ENCODE measurements at regions not wholly inside any gene's neighbourhood (a gene's known extent, or its start where the extent isn't known, plus 50 kb on each side); places are given as distances from the start of the nearest gene placed in this dataset.
"Not testable (repeated sequence)": the region's sequence is repeated elsewhere in the genome, so short reads cannot be mapped to it uniquely, and the experiment has no call there.

GRCh38 chr9:34884747-34885189 lies 73.3 kb upstream of the PHF24 start:
- no peak overlapping the region for H3K4me3 ChIP-seq (ENCODE audit: control insufficient read depth, low read depth, low read length)
- no peak for DNase-seq (ENCODE audit: low read depth)
- TF ChIP-seq, protein P1, sequence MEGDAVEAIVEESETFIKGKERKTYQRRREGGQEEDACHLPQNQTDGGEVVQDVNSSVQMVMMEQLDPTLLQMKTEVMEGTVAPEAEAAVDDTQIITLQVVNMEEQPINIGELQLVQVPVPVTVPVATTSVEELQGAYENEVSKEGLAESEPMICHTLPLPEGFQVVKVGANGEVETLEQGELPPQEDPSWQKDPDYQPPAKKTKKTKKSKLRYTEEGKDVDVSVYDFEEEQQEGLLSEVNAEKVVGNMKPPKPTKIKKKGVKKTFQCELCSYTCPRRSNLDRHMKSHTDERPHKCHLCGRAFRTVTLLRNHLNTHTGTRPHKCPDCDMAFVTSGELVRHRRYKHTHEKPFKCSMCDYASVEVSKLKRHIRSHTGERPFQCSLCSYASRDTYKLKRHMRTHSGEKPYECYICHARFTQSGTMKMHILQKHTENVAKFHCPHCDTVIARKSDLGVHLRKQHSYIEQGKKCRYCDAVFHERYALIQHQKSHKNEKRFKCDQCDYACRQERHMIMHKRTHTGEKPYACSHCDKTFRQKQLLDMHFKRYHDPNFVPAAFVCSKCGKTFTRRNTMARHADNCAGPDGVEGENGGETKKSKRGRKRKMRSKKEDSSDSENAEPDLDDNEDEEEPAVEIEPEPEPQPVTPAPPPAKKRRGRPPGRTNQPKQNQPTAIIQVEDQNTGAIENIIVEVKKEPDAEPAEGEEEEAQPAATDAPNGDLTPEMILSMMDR (conservative IDR thresholded peaks at IDR 0.05; ENCODE audit: control insufficient read depth, insufficient read depth, low read depth, low read length): no peak

DNA sequence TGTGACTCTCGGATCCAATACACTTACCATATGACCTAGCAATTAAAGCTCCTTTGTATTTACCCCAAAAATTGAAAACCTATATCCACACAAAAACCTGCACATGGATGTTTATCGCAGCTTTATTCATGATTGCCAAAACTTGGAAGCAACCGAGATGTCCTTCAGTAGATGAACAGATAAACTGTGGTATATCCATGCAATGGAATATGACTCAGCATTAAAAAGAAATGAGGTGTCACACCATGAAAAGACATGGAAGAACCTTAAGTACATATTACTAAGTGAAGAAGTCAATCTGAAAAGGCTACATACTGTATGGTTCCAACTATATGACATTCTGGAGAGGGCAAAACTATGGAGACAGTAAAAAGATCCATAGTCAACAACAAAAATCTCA lies 82.0 kb upstream of the PHF24 start:
- H3K4me3 ChIP-seq (ENCODE audit: control insufficient read depth, low read depth, low read length): no peak overlapping the region
- no peak for DNase-seq (ENCODE audit: low read depth)
- TF ChIP-seq, protein P1 (conservative IDR thresholded peaks at IDR 0.05; ENCODE audit: control insufficient read depth, insufficient read depth, low read depth, low read length): no peak

DNA sequence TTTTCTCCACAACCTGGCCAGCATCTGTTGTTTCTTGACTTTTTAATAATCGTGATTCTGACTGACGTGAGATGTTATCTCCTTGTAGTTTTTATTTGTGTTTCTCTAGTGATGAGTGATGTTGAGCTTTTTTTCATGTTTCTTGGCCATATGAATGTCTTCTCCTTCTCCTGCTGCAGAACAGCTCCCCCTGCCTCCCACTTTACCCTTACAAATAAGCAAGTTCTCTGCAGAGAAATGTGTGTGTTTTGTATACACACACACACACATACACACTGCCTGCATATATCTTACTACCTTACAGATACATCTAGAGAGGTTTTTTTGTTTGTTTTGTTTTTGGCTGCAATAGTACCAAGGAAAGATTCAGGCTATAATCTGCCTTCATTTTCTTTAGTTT lies 88.7 kb upstream of the PHF24 start:
- TF ChIP-seq, protein P1 (conservative IDR thresholded peaks at IDR 0.05; ENCODE audit: control insufficient read depth, insufficient read depth, low read depth, low read length): peak; percentile 45
- peak; percentile 51 for DNase-seq (ENCODE audit: low read depth)

GRCh38 chr9:34866614-34867013 lies 91.5 kb upstream of the PHF24 start:
- TF ChIP-seq, protein P1 (conservative IDR thresholded peaks at IDR 0.05; ENCODE audit: control insufficient read depth, insufficient read depth, low read depth, low read length): no peak
- no peak for DNase-seq (ENCODE audit: low read depth)
- no peak overlapping the region for H3K4me3 ChIP-seq (ENCODE audit: control insufficient read depth, low read depth, low read length)

More for the DNA sequence above, 88.7 kb upstream of the PHF24 start:
- no peak overlapping the region for H3K4me3 ChIP-seq (ENCODE audit: control insufficient read depth, low read depth, low read length)

DNA sequence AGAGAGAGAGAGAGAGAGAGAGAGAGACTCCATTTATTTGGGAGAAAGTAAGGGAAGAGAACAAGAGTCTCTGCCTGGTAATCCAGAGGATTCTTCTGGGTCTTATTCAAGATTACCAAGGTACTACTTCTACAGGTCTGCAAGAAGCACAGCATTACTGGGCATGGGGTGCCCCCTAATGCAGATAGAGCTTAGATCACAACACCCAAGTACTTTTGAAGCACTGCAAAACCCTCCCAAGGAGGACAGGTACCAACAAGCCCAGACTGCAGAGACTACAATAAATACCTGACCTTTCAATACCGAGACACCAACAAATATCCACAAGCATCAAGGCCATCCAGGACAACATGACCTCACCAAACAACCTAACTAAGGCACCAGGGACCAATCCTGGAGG lies 94.7 kb upstream of the PHF24 start:
- TF ChIP-seq, protein P1 (conservative IDR thresholded peaks at IDR 0.05; ENCODE audit: control insufficient read depth, insufficient read depth, low read depth, low read length): no peak
- no peak overlapping the region for H3K4me3 ChIP-seq (ENCODE audit: control insufficient read depth, low read depth, low read length)
- no peak for DNase-seq (ENCODE audit: low read depth)

DNA sequence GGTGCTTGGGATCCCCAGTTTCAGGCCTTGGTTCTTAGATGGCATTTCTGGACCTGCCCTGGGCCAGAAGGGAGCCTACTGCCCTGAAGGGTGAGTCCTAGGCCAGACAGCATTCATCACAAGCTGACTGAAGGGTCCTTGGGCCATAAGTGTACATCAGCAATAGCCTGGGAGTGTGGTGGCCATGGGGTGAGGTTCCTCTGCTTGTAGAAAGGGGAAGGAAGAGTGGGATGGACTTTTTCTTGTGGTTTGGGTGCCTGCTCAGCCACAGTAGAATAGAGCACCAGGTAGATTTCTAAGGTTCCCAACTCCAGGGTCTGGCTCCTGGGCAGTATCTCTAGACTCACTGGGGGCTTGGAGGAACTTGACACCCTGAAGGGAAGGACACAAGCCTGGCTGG lies 95.2 kb upstream of the PHF24 start:
- TF ChIP-seq, protein P1 (conservative IDR thresholded peaks at IDR 0.05; ENCODE audit: control insufficient read depth, insufficient read depth, low read depth, low read length): no peak
- no peak for DNase-seq (ENCODE audit: low read depth)
- no peak overlapping the region for H3K4me3 ChIP-seq (ENCODE audit: control insufficient read depth, low read depth, low read length)

- DNase-seq (ENCODE audit: low read depth): no peak
- TF ChIP-seq, protein P1 (conservative IDR thresholded peaks at IDR 0.05; ENCODE audit: control insufficient read depth, insufficient read depth, low read depth, low read length): no peak
- H3K4me3 ChIP-seq (ENCODE audit: control insufficient read depth, low read depth, low read length): no peak overlapping the region
These were observed 96.0 kb upstream of the PHF24 start for GRCh38 chr9:34862043-34862442.

GRCh38 chr9:34855016-34855415 lies 103.1 kb upstream of the PHF24 start:
- H3K4me3 ChIP-seq (ENCODE audit: control insufficient read depth, low read depth, low read length); DNase-seq (ENCODE audit: low read depth): not testable (repeated sequence)
